ENCODE measurements at regions not wholly inside any gene's neighbourhood (a gene's known extent, or its start where the extent isn't known, plus 50 kb on each side); places are given as distances from the start of the nearest gene placed in this dataset.
"Not testable (repeated sequence)": the region's sequence is repeated elsewhere in the genome, so short reads cannot be mapped to it uniquely, and the experiment has no call there.

- Histone ChIP-seq H3K27ac (ENCODE audit: low read length) (no peak overlapping the region), H3K4me1 (ENCODE audit: control insufficient read depth, insufficient read depth, low read length) (no peaks in the 10 kb centered on the region), H3K4me3 (ENCODE audit: low read depth in 2 of 2, low read length in 2 of 2) (no peak overlapping the region), H3K27me3 (ENCODE audit: control insufficient read depth, insufficient read depth, low read length) (no peaks in the 10 kb centered on the region), H3K9me3 (ENCODE audit: control insufficient read depth, insufficient read depth, low read depth, low read length) (0 out of 2 replicates have a peak, but pooled peaks cover 8% of the 10 kb centered on the region), H3K36me3 (ENCODE audit: control insufficient read depth, insufficient read depth, low read length) (no peaks in the 10 kb centered on the region)
- no TSS peak for BruUV-seq (replicated peaks)
- ChIA-PET CTCF (no interaction called here), POLR2A (no interaction called here)
- DNase-seq (ENCODE audit: low read depth, low spot score) (no peak), ATAC-seq (no peak)
- intact Hi-C loops (cut with micrococcal nuclease; ENCODE audit: unreplicated experiment) (no loop called here), in situ Hi-C loops (cut with HindIII; ENCODE audit: low pct_unique_long_range_greater_than_20kb, low sequenced_read_pairs) (no loop called here)
- TF ChIP-seq REST (IDR thresholded peaks at IDR 0.05; ENCODE audit: insufficient read depth in 1 of 2, low read depth in 2 of 2, low read length in 1 of 2) (no peak), TCF7L2 (IDR thresholded peaks at IDR 0.05; ENCODE audit: low read depth, low read length) (no peak), CTCF (IDR thresholded peaks at IDR 0.05) (no peak), SIN3A (IDR thresholded peaks at IDR 0.05; ENCODE audit: borderline replicate concordance, insufficient read depth, low read depth, low read length) (no peak), POLR2AphosphoS5 (IDR thresholded peaks at IDR 0.05; ENCODE audit: low read depth, low read length) (no peak)
Observed at GRCh38 chr7:91473619-91474018, 209.4 kb downstream of the FZD1 start.

GRCh38 chr7:91474074-91474473, 209.8 kb downstream of the FZD1 start:
- Histone ChIP-seq H3K4me1 (ENCODE audit: control insufficient read depth, insufficient read depth, low read length) (no peaks in the 10 kb centered on the region), H3K27ac (ENCODE audit: low read length) (no peak overlapping the region), H3K9me3 (ENCODE audit: control insufficient read depth, insufficient read depth, low read depth, low read length) (0 out of 2 replicates have a peak, but pooled peaks cover 8% of the 10 kb centered on the region), H3K36me3 (ENCODE audit: control insufficient read depth, insufficient read depth, low read length) (no peaks in the 10 kb centered on the region), H3K27me3 (ENCODE audit: control insufficient read depth, insufficient read depth, low read length) (no peaks in the 10 kb centered on the region), H3K4me3 (ENCODE audit: low read depth in 2 of 2, low read length in 2 of 2) (no peak overlapping the region)
- TF ChIP-seq POLR2AphosphoS5 (IDR thresholded peaks at IDR 0.05; ENCODE audit: low read depth, low read length) (no peak), TCF7L2 (IDR thresholded peaks at IDR 0.05; ENCODE audit: low read depth, low read length) (no peak), CTCF (IDR thresholded peaks at IDR 0.05) (no peak), SIN3A (IDR thresholded peaks at IDR 0.05; ENCODE audit: borderline replicate concordance, insufficient read depth, low read depth, low read length) (no peak), REST (IDR thresholded peaks at IDR 0.05; ENCODE audit: insufficient read depth in 1 of 2, low read depth in 2 of 2, low read length in 1 of 2) (no peak)
- ATAC-seq, result no peak
- BruUV-seq (replicated peaks), result no TSS peak
- POLR2A ChIA-PET, result no interaction called here
- intact Hi-C loops (cut with micrococcal nuclease; ENCODE audit: unreplicated experiment), result no loop called here
- no peak for DNase-seq (ENCODE audit: low read depth, low spot score)
- CTCF ChIA-PET, result no interaction called here
- in situ Hi-C loops (cut with HindIII; ENCODE audit: low pct_unique_long_range_greater_than_20kb, low sequenced_read_pairs), result no loop called here

- DNase-seq (ENCODE audit: low read depth, low spot score); H3K27me3 ChIP-seq (ENCODE audit: control insufficient read depth, insufficient read depth, low read length); in situ Hi-C loops (cut with HindIII; ENCODE audit: low pct_unique_long_range_greater_than_20kb, low sequenced_read_pairs); H3K27ac ChIP-seq (ENCODE audit: low read length); intact Hi-C loops (cut with micrococcal nuclease; ENCODE audit: unreplicated experiment); CTCF ChIA-PET; POLR2A ChIA-PET; ATAC-seq; H3K4me1 ChIP-seq (ENCODE audit: control insufficient read depth, insufficient read depth, low read length); H3K4me3 ChIP-seq (ENCODE audit: low read depth in 2 of 2, low read length in 2 of 2); H3K9me3 ChIP-seq (ENCODE audit: control insufficient read depth, insufficient read depth, low read depth, low read length); BruUV-seq (replicated peaks); H3K36me3 ChIP-seq (ENCODE audit: control insufficient read depth, insufficient read depth, low read length): not testable (repeated sequence)
Observed at GRCh38 chr7:91480470-91480869, 216.2 kb downstream of the FZD1 start.

Data from Panc1 (cell line).